ENCODE measurements at regions not wholly inside any gene's neighbourhood (a gene's known extent, or its start where the extent isn't known, plus 50 kb on each side); places are given as distances from the start of the nearest gene placed in this dataset.

GRCh38 chr1:29782846-29783507, 546.7 kb downstream of the PTPRU start:
- TF ChIP-seq EZH2 (IDR thresholded peaks at IDR 0.05; ENCODE audit: low read length): no peak
- TF ChIP-seq CTCF (optimal IDR thresholded peaks at IDR 0.05 in 1 of 3, IDR thresholded peaks at IDR 0.05 in 1 of 3, conservative IDR thresholded peaks at IDR 0.05 in 1 of 3; ENCODE audit: extremely low read depth in 1 of 3, insufficient read depth in 2 of 3, low read length in 3 of 3): no peak

All from keratinocyte (primary cell).